ENCODE measurements at regions not wholly inside any gene's neighbourhood (a gene's known extent, or its start where the extent isn't known, plus 50 kb on each side); places are given as distances from the start of the nearest gene placed in this dataset.
"Not testable (repeated sequence)": the region's sequence is repeated elsewhere in the genome, so short reads cannot be mapped to it uniquely, and the experiment has no call there.

DNA sequence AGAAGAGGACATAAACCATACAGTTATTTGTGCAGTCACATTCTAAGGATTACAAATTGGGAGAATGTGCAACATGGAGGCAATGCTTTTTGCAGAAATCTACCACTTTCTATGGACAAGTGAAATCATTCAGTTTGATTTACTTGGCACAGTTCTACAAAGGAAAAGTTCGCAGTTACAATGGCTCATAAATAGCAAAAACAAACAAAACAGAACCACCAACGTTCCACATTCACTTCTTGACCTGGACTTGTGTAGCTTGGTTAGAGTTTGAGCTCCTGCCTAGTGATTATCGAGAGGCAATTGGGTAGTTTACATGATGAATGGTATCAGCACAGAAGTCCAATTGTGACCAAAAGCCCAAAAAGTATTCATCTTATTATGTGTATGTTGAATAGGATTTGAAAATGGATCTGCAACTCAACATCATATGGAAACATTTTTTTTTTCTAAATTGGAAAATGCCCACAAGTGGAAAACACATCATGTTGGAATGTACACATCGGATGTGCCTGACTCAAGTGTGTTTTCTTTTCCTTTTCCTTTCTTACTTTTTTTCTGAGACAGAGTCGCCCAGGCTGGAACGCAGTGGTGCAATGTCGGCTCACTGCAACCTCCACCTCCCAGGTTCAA, 123.8 kb downstream of the LUZP4 start:
- H3K27me3 ChIP-seq: no peaks in the 10 kb centered on the region
- H3K9me3 ChIP-seq: no peaks in the 10 kb centered on the region
- no peak for ATAC-seq (ENCODE audit: low FRiP score in 2 of 2)
- no peak for DNase-seq
- H3K27ac ChIP-seq: no peak overlapping the region
- WGBS, 2 donors: 55 to 63% methylated on average over 7 of the region's 7 CpGs
- H3K36me3 ChIP-seq: no peaks in the 10 kb centered on the region
- TF ChIP-seq POLR2A (IDR thresholded peaks at IDR 0.05): no peak
- no peak for TF ChIP-seq POLR2AphosphoS5 (IDR thresholded peaks at IDR 0.05)
- no peak for TF ChIP-seq EP300 (IDR thresholded peaks at IDR 0.05)
- TF ChIP-seq CTCF (IDR thresholded peaks at IDR 0.05): no peak
- no peak overlapping the region for H3K4me3 ChIP-seq
- no peaks in the 10 kb centered on the region for H3K4me1 ChIP-seq

DNA sequence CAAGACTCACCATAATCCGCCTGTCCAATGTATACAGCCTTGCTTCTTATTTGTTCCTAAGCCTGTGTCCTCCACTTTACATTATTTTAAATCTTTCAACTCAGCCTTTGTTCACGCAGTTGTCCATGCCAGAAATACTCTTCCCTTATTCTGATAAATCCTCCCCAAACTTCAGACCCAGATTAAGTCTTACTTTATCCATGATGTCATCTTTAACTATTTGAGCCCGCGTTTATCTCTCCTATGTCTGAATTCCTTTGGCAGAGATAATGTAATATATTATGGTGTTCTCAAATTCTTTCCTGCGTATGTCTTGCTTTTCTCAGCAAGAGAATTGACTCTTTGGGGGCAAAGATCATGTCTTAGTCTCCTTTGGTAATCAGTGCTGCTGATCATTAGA, 129.6 kb downstream of the LUZP4 start:
- TF ChIP-seq EP300 (IDR thresholded peaks at IDR 0.05): no peak
- TF ChIP-seq POLR2AphosphoS5 (IDR thresholded peaks at IDR 0.05): no peak
- no peak for TF ChIP-seq POLR2A (IDR thresholded peaks at IDR 0.05)
- TF ChIP-seq CTCF (IDR thresholded peaks at IDR 0.05): no peak
- ATAC-seq (ENCODE audit: low FRiP score in 2 of 2) (no peak), DNase-seq (no peak)
- H3K9me3 ChIP-seq: no peaks in the 10 kb centered on the region
- no peak overlapping the region for H3K4me3 ChIP-seq
- no peak overlapping the region for H3K27ac ChIP-seq
- 54 to 86% methylated on average over 5 of the region's 5 CpGs for WGBS, 2 donors
- no peaks in the 10 kb centered on the region for H3K27me3 ChIP-seq
- no peaks in the 10 kb centered on the region for H3K36me3 ChIP-seq
- no peaks in the 10 kb centered on the region for H3K4me1 ChIP-seq

- ATAC-seq (ENCODE audit: low FRiP score in 2 of 2) (no peak), DNase-seq (no peak)
- TF ChIP-seq CTCF (IDR thresholded peaks at IDR 0.05) (no peak), POLR2AphosphoS5 (IDR thresholded peaks at IDR 0.05) (no peak), POLR2A (IDR thresholded peaks at IDR 0.05) (no peak), EP300 (IDR thresholded peaks at IDR 0.05) (no peak)
- no peaks in the 10 kb centered on the region for H3K36me3 ChIP-seq
- H3K4me1 ChIP-seq: no peaks in the 10 kb centered on the region
- H3K9me3 ChIP-seq: peaks cover 0 to 6% (median 0%) of the 10 kb centered on the region in 4 donors
- H3K27ac ChIP-seq: no peak overlapping the region
- WGBS, 2 donors: 67 to 70% methylated on average over 3 of the region's 3 CpGs
- no peaks in the 10 kb centered on the region for H3K27me3 ChIP-seq
- no peak overlapping the region for H3K4me3 ChIP-seq
Measured at GRCh38 chrX:115423086-115423485, 133.6 kb downstream of the LUZP4 start.

DNA sequence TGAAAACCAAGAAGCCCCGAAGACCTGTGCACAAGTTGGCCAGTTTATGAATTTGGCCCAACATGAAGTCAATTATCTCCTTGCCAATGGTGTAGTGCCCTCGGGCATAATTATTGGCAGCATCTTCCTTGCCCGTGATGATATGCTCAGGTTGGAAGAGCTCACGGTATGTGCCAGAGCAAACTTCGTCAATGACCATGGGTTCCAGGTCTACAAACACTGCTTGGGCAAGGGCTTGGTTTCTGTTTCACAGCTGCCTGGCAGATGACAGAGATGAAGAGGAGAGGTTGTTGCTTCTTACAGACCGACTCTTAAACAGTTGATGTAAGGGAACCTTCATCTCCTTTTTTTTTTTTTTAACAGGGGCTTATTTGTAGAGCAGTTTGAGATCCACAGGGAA, 135.6 kb upstream of the PLS3 start:
- TF ChIP-seq POLR2A (IDR thresholded peaks at IDR 0.05) (no peak), EP300 (IDR thresholded peaks at IDR 0.05) (no peak), CTCF (IDR thresholded peaks at IDR 0.05) (no peak)
- ATAC-seq (ENCODE audit: low FRiP score in 2 of 2) (no peak), DNase-seq (no peak)
- whole genome bisulfite sequencing, 2 donors: 90 to 92% methylated on average over 1 to 6 of the region's 6 CpGs
- Histone ChIP-seq H3K27me3 (no peaks in the 10 kb centered on the region), H3K36me3 (no peaks in the 10 kb centered on the region), H3K4me1 (no peaks in the 10 kb centered on the region), H3K27ac (no peak overlapping the region), H3K9me3 (peaks cover 0 to 6% (median 0%) of the 10 kb centered on the region in 4 donors), H3K4me3 (no peak overlapping the region)

DNA sequence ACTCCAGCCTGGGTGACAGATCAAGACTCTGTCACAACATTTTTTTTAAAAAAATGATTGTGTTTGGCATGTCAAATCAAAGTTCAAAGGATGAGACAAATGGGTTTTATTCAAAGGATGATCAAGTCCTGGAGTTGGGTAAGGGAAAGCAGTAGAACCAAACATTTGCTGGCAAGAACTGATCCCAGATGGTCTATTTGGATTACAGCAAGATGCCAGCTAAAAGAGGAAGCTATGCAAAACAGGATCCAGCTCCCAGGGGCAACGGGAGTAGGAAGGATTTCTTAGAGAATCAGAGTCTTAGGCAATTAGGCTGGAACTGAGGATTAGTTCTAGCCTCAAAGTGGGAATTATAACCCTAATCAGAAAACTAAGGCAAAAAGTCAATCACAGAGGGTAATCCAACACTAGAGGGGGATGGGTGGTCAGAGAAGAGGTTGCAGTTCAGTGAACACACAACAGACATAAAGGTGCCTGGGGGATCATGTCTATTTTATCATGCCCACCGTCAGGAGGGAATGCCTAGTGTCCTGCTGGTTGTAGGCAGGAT, 133.0 kb upstream of the PLS3 start:
- Histone ChIP-seq H3K27me3 (no peaks in the 10 kb centered on the region), H3K36me3 (no peaks in the 10 kb centered on the region), H3K4me1 (no peaks in the 10 kb centered on the region), H3K27ac (no peak overlapping the region), H3K4me3 (no peak overlapping the region), H3K9me3 (peaks cover 0 to 6% (median 0%) of the 10 kb centered on the region in 4 donors)
- WGBS, 2 donors: 53 to 100% methylated on average over 1 to 2 of the region's 2 CpGs
- ATAC-seq (ENCODE audit: low FRiP score in 2 of 2) (no peak), DNase-seq (no peak)
- TF ChIP-seq POLR2A (IDR thresholded peaks at IDR 0.05) (no peak), POLR2AphosphoS5 (IDR thresholded peaks at IDR 0.05) (no peak), CTCF (IDR thresholded peaks at IDR 0.05) (no peak), EP300 (IDR thresholded peaks at IDR 0.05) (no peak)

DNA sequence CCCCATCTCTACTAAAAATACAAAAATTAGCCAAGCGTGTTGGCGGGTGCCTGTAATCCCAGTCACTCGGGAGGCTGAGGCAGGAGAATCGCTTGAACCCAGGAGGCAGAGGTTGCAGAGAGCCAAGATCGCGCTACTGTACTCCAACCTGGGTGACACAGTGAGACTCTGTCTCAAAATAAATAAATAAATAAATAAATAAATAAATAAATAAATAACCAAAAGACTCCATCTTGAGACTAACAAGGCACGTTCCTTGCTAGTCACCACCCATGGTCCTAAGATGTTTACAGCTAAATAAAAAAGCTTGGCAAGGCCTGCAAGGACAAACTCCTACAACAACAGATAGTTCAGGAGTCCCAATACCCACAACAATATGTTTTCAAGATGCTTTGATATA, 126.1 kb upstream of the PLS3 start:
- whole genome bisulfite sequencing, 2 donors: 91 to 97% methylated on average over 7 of the region's 7 CpGs
- H3K9me3 ChIP-seq; H3K27me3 ChIP-seq; H3K4me3 ChIP-seq; H3K27ac ChIP-seq; DNase-seq; ATAC-seq (ENCODE audit: low FRiP score in 2 of 2); H3K36me3 ChIP-seq; H3K4me1 ChIP-seq: not testable (repeated sequence)

Measured in upper lobe of left lung (tissue), 6 donors.